ENCODE measurements at regions not wholly inside any gene's neighbourhood (a gene's known extent, or its start where the extent isn't known, plus 50 kb on each side); places are given as distances from the start of the nearest gene placed in this dataset.

GRCh38 chr2:120436885-120437603 is 91.1 kb downstream of the INHBB start:
- peaks cover 0 to 4% of the 10 kb centered on the region in 2 experiments; a peak in 1 of 5 replicates for H3K4me1 ChIP-seq (replicated peaks in 1 of 2; ENCODE audit: control insufficient read depth in 2 of 2, insufficient read depth in 2 of 2, low read length in 2 of 2)
- DNase-seq (ENCODE audit: extremely low read depth in 1 of 4, low spot score in 3 of 4), result peak; percentile 40 to 70 (median 60)
- no peaks in the 10 kb centered on the region for H3K79me2 ChIP-seq (ENCODE audit: control insufficient read depth, insufficient read depth, low read length)
- no peak overlapping the region for H3K27ac ChIP-seq (ENCODE audit: extremely low read depth, low read depth, low read length)
- H3K9ac ChIP-seq (ENCODE audit: insufficient read depth in 1 of 2, low read depth in 2 of 2, low read length in 2 of 2), result no peak overlapping the region
- 2% methylated on average over 7 of the region's 7 CpGs for WGBS (ENCODE audit: insufficient coverage, low coverage, missing lambda C conversion rate)
- POLR2A ChIA-PET, result no interaction called here
- intact Hi-C loops (cut with micrococcal nuclease) (no loop called here), in situ Hi-C loops (cut with MboI) (no loop called here)
- no peaks in the 10 kb centered on the region for H3K36me3 ChIP-seq (ENCODE audit: control insufficient read depth, insufficient read depth, low read length)
- peaks cover 32 to 69% of the 10 kb centered on the region in 2 experiments for H3K27me3 ChIP-seq (ENCODE audit: control insufficient read depth in 2 of 2, insufficient read depth in 2 of 2, low read length in 2 of 2)
- FAIRE-seq, result peak; percentile 72
- peaks cover 5% of the 10 kb centered on the region; the same call in 1 of the 2 replicates for H4K20me1 ChIP-seq (replicated peaks; ENCODE audit: control insufficient read depth, insufficient read depth, low read length)
- CTCF ChIA-PET (ENCODE audit: low intra/inter-chr PET ratio), result interaction anchor here (0.6 to 1.1 kb wide), 3 partner anchors 123 to 675 kb away, joined by 3 to 4 read pairs (median 3); no protein-coding TSS in a partner anchor
- H3K9me3 ChIP-seq (replicated peaks; ENCODE audit: control insufficient read depth, insufficient read depth, low read depth, low read length), result no peaks in the 10 kb centered on the region
- TF ChIP-seq, protein P1, sequence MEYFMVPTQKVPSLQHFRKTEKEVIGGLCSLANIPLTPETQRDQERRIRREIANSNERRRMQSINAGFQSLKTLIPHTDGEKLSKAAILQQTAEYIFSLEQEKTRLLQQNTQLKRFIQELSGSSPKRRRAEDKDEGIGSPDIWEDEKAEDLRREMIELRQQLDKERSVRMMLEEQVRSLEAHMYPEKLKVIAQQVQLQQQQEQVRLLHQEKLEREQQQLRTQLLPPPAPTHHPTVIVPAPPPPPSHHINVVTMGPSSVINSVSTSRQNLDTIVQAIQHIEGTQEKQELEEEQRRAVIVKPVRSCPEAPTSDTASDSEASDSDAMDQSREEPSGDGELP (CRISPR knock-in tag; IDR thresholded peaks at IDR 0.05; ENCODE audit: borderline replicate concordance), result peak; percentile 20; the same call in 1 of the 2 replicates
- TF ChIP-seq CTCF (IDR thresholded peaks at IDR 0.05 in 2 of 3, conservative IDR thresholded peaks at IDR 0.05 in 1 of 3; ENCODE audit: insufficient read depth in 2 of 3, low read depth in 1 of 3, low read length in 3 of 3), result peak; percentile 51 to 66 (median 66)
- TF ChIP-seq RAD21 (CRISPR knock-in tag; conservative IDR thresholded peaks at IDR 0.05 in 1 of 2, IDR thresholded peaks at IDR 0.05 in 1 of 2), result peak; percentile 14 to 52; a peak in 2 of 4 replicates
- TF ChIP-seq ZNF347 (CRISPR knock-in tag; IDR thresholded peaks at IDR 0.05; ENCODE audit: low read depth), result no peak
- no peak for TF ChIP-seq GATAD2A (IDR thresholded peaks at IDR 0.05)
- no peak for TF ChIP-seq ZSCAN32 (CRISPR knock-in tag; IDR thresholded peaks at IDR 0.05)
- no peak for TF ChIP-seq U2AF1 (optimal IDR thresholded peaks at IDR 0.05; ENCODE audit: low read depth, low read length)
- no peak overlapping the region for H2AFZ ChIP-seq (ENCODE audit: low read depth, low read length)
- no peak overlapping the region for H3K4me2 ChIP-seq (ENCODE audit: insufficient read depth, low read length)
- peaks cover 3% of the 10 kb centered on the region for H3K9me1 ChIP-seq (ENCODE audit: control insufficient read depth, insufficient read depth, low read length)
- H3K4me3 ChIP-seq, result no peak overlapping the region
- ATAC-seq, result peak; percentile 89
- no TSS peak for BruUV-seq (replicated peaks)
